CD4-positive, alpha-beta T cell treated with Interleukin-2 at 100 ng/mL for 4 hours (primary cell): ENCODE measurements at regions not wholly inside any gene's neighbourhood (a gene's known extent, or its start where the extent isn't known, plus 50 kb on each side); places are given as distances from the start of the nearest gene placed in this dataset.

Source experiments
- DNase-seq: peaks from one replicate; pipeline ENCODE4 v3.0.0-alpha.2; 2020; ENCODE audit warnings: low spot score

- DNase-seq, result no peak
Observed at GRCh38 chr2:39514825-39515224, 77.7 kb upstream of the MAP4K3 start.

- no peak for DNase-seq
Observed at GRCh38 chr2:39515273-39515896, 78.3 kb upstream of the MAP4K3 start.

- DNase-seq, result no peak
Observed at GRCh38 chr2:39515897-39516346, 78.8 kb upstream of the MAP4K3 start.

GRCh38 chr2:39516347-39517101 lies 79.4 kb upstream of the MAP4K3 start:
- no peak for DNase-seq

- DNase-seq, result no peak
Observed at GRCh38 chr2:39517102-39517436, 80.0 kb upstream of the MAP4K3 start.

- DNase-seq, result no peak
Observed at GRCh38 chr2:39517622-39518021, 80.5 kb upstream of the MAP4K3 start.

- no peak for DNase-seq
Observed at GRCh38 chr2:39519886-39520285, 82.8 kb upstream of the MAP4K3 start.

GRCh38 chr2:39521876-39522517 lies 84.9 kb upstream of the MAP4K3 start:
- DNase-seq, result no peak

- DNase-seq, result no peak
Observed at GRCh38 chr2:39522518-39522877, 85.4 kb upstream of the MAP4K3 start.

- no peak for DNase-seq
Observed at GRCh38 chr2:39523308-39524044, 86.4 kb upstream of the MAP4K3 start.

GRCh38 chr2:39524061-39524460 lies 87.0 kb upstream of the MAP4K3 start:
- DNase-seq, result no peak

- DNase-seq, result no peak
Observed at GRCh38 chr2:39524756-39525635, 87.9 kb upstream of the MAP4K3 start.

GRCh38 chr2:39525636-39526412 lies 88.7 kb upstream of the MAP4K3 start:
- DNase-seq, result no peak

GRCh38 chr2:39528701-39529100 lies 91.6 kb upstream of the MAP4K3 start:
- no peak for DNase-seq

- no peak for DNase-seq
Observed at GRCh38 chr2:39529836-39530235, 92.8 kb upstream of the MAP4K3 start.

- no peak for DNase-seq
Observed at GRCh38 chr2:39530411-39530866, 93.4 kb upstream of the MAP4K3 start.

GRCh38 chr2:39531220-39531777 lies 94.2 kb upstream of the MAP4K3 start:
- no peak for DNase-seq

- DNase-seq, result no peak
Observed at GRCh38 chr2:39532933-39533332, 95.8 kb upstream of the MAP4K3 start.

- DNase-seq, result no peak
Observed at GRCh38 chr2:39534095-39534711, 97.1 kb upstream of the MAP4K3 start.

GRCh38 chr2:39535636-39536185 lies 98.6 kb upstream of the MAP4K3 start:
- no peak for DNase-seq
